Activated naive CD4-positive, alpha-beta T cell treated with anti-CD3 and anti-CD28 coated beads, Interleukin-2, amount 50 U/mL, for 24 hours (primary cell): ENCODE measurements at regions not wholly inside any gene's neighbourhood (a gene's known extent, or its start where the extent isn't known, plus 50 kb on each side); places are given as distances from the start of the nearest gene placed in this dataset.

Source experiments
- H3K27ac Mint-ChIP-seq: one replicate; pipeline ENCODE4 v1.8.0; 2021; ENCODE audit warnings: mild to moderate bottlenecking, mixed read lengths
- H3K27me3 Mint-ChIP-seq: one replicate; pipeline ENCODE4 v1.8.0; 2021; ENCODE audit warnings: mixed read lengths
- H3K36me3 Mint-ChIP-seq: one replicate; pipeline ENCODE4 v1.8.0; 2021; ENCODE audit warnings: mixed read lengths
- H3K4me1 Mint-ChIP-seq: one replicate; pipeline ENCODE4 v1.8.0; 2021; ENCODE audit warnings: mixed read lengths
- H3K4me3 Mint-ChIP-seq: one replicate; pipeline ENCODE4 v1.8.0; 2021; ENCODE audit warnings: mild to moderate bottlenecking, mixed read lengths
- H3K9me3 Mint-ChIP-seq: one replicate; pipeline ENCODE4 v1.8.0; 2021; ENCODE audit warnings: mixed read lengths

- Mint-ChIP-seq H3K9me3 (peaks cover 17% of the 10 kb centered on the region), H3K27me3 (peaks cover 7% of the 10 kb centered on the region), H3K36me3 (no peaks in the 10 kb centered on the region), H3K4me1 (peaks cover 4% of the 10 kb centered on the region), H3K4me3 (no peak overlapping the region), H3K27ac (peak overlapping the region; percentile 53)
Measured at GRCh38 chr2:151111599-151112278, 149.9 kb downstream of the RBM43 start.

DNA sequence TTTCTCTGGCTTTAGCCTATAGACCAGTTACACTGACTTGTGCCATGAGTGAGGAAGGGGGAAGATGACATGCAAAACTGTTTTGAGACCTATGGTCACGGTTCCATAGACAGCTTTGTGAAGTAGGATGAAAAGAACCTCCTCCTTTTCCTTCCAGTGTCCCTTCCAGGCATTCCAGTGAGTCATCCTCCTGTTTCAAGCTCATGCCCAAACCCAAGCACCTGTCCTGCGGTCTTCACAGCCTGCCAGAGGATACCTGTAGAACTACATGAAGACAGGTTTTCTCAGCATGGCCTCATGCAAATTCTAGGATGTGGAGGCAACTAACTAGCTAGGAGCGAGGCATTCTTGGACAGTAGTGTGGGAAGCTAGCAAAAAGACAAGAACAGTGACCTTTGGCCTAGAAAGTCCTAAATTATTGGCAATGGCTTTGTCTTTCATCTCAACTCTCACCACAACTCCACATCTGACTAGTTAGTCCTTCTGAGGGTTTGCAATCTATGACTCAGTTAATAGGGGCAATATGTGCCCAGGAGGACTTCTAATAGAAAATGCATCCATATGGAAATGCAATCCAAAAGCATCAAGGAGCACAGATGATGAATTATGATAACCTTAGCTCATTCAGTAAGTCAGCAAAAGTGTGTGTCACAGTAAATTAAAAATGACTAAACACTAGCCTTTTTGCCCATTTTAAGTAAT is 154.7 kb downstream of the RBM43 start:
- Mint-ChIP-seq H3K4me3 (no peak overlapping the region), H3K4me1 (peaks cover 4% of the 10 kb centered on the region), H3K27me3 (peaks cover 3% of the 10 kb centered on the region), H3K27ac (no peak overlapping the region), H3K36me3 (no peaks in the 10 kb centered on the region), H3K9me3 (peaks cover 17% of the 10 kb centered on the region)

DNA sequence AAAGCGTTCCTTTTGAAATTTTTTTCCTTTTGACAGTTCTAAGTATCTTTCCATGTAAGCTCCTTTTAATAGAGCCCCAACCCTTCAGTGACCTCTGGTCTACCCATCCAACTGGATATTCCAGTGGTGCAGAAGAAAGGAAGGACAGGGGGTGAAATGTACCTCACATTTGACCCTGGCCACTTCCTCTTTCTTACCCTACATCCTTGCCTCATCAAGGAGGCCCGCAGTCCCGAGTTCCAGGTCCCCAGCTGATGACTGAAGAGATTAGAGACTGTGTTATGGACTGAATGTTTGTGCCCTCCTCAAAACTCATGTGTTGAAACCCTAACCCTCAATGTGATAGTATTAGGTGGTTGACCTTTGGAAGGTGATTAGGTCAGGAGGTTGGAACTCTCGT is 158.1 kb downstream of the RBM43 start:
- no peaks in the 10 kb centered on the region for H3K4me1 Mint-ChIP-seq
- H3K9me3 Mint-ChIP-seq: peaks cover 5% of the 10 kb centered on the region
- H3K27me3 Mint-ChIP-seq: no peaks in the 10 kb centered on the region
- no peak overlapping the region for H3K27ac Mint-ChIP-seq
- H3K4me3 Mint-ChIP-seq: no peak overlapping the region
- no peaks in the 10 kb centered on the region for H3K36me3 Mint-ChIP-seq

GRCh38 chr2:151102226-151102625 is 159.4 kb downstream of the RBM43 start:
- H3K27ac Mint-ChIP-seq: no peak overlapping the region

GRCh38 chr2:151098841-151099240 is 162.8 kb downstream of the RBM43 start:
- Mint-ChIP-seq H3K9me3 (no peaks in the 10 kb centered on the region), H3K27ac (no peak overlapping the region), H3K27me3 (no peaks in the 10 kb centered on the region), H3K4me1 (peaks cover 18% of the 10 kb centered on the region), H3K36me3 (no peaks in the 10 kb centered on the region), H3K4me3 (no peak overlapping the region)

More at GRCh38 chr2:151102226-151102625, 159.4 kb downstream of the RBM43 start:
- Mint-ChIP-seq H3K36me3 (no peaks in the 10 kb centered on the region), H3K9me3 (no peaks in the 10 kb centered on the region), H3K4me1 (no peaks in the 10 kb centered on the region), H3K4me3 (no peak overlapping the region), H3K27me3 (no peaks in the 10 kb centered on the region)

DNA sequence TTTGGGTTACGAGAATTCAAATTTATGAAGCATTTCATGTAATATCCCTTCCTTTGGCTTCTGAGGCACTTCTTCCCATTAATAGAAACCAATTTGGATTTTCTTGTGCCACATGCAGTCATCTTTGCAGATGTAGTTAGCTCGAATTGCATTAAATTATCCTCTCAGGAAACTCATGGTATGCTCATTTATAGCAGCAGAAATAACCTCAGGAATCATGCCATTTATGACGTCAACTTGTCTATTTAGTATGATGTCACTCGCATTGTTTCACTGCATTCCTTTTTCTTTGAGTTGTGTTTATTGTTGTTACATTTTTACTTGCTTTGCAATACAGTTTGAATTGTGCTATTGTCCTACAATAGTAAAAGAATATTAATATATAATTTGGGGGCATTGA is 163.8 kb downstream of the RBM43 start:
- no peaks in the 10 kb centered on the region for H3K27me3 Mint-ChIP-seq
- no peak overlapping the region for H3K27ac Mint-ChIP-seq
- H3K4me3 Mint-ChIP-seq: no peak overlapping the region
- H3K9me3 Mint-ChIP-seq: no peaks in the 10 kb centered on the region
- H3K4me1 Mint-ChIP-seq: peaks cover 18% of the 10 kb centered on the region
- no peaks in the 10 kb centered on the region for H3K36me3 Mint-ChIP-seq

- no peak overlapping the region for H3K4me3 Mint-ChIP-seq
- H3K9me3 Mint-ChIP-seq: no peaks in the 10 kb centered on the region
Measured at GRCh38 chr2:151097128-151097527, 164.5 kb downstream of the RBM43 start.

DNA sequence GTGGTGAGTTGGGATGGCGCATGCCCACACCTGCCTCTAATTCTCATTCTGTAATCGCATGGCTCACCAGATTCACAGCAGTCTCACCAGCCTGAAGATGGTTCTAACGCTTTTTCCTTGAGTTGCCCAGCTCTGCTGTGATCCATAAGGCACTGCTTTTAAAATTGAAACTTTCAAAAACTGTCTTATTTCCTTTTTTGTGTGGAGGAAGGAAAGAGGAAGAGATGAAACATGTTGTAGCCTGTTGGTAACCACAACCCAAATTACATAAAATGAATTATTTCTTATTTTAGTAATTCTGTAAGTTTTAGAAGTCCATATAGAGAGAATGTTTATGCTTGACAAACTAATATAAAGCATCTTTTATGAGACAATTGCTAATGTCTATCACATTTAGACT is 165.4 kb downstream of the RBM43 start:
- H3K9me3 Mint-ChIP-seq: no peaks in the 10 kb centered on the region
- no peak overlapping the region for H3K4me3 Mint-ChIP-seq
- no peak overlapping the region for H3K27ac Mint-ChIP-seq
- H3K4me1 Mint-ChIP-seq: peaks cover 18% of the 10 kb centered on the region
- no peaks in the 10 kb centered on the region for H3K27me3 Mint-ChIP-seq
- H3K36me3 Mint-ChIP-seq: no peaks in the 10 kb centered on the region

More at GRCh38 chr2:151097128-151097527, 164.5 kb downstream of the RBM43 start:
- no peak overlapping the region for H3K27ac Mint-ChIP-seq
- peaks cover 18% of the 10 kb centered on the region for H3K4me1 Mint-ChIP-seq
- no peaks in the 10 kb centered on the region for H3K27me3 Mint-ChIP-seq
- H3K36me3 Mint-ChIP-seq: no peaks in the 10 kb centered on the region

DNA sequence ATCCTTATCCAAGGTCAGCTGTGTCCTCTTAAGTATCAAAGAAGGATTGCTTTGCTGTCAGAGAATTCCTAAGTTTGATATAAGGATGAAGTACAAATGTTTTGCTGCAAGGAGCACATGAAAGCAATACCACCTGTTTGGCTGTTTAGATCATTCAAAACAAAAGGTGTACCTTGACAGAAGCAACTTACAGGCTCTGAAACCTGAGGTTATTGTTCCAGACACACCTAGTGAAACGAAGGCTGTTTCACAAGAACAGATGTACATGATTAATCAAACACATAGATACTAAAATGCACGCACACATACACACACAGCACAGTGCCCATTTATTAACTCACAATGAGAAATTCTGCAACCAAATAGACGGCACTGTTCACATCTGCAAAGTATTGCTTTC is 166.2 kb downstream of the RBM43 start:
- Mint-ChIP-seq H3K4me1 (peaks cover 18% of the 10 kb centered on the region), H3K9me3 (no peaks in the 10 kb centered on the region), H3K4me3 (no peak overlapping the region), H3K27me3 (no peaks in the 10 kb centered on the region), H3K36me3 (no peaks in the 10 kb centered on the region), H3K27ac (no peak overlapping the region)

DNA sequence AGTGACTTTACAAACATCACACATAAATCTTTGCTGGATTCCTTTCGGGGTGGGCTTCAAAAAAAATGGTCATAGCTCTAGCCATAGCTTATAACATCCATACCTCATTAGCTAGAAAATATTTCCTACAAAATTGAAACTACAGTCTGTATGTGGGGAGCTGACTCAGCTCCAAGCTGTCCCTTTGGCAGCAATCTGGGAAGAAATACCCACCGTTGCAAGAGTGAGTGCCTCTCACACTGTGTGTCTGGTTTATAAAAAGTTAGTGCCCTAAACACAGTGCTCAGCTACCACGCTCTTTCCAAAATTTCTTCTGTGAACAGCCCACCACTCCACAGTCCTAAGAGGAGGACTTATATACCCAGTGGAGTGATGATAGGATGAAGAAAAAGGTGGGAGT is 170.1 kb downstream of the RBM43 start:
- Mint-ChIP-seq H3K9me3 (no peaks in the 10 kb centered on the region), H3K36me3 (no peaks in the 10 kb centered on the region), H3K27ac (no peak overlapping the region), H3K4me1 (peaks cover 17% of the 10 kb centered on the region), H3K27me3 (no peaks in the 10 kb centered on the region), H3K4me3 (no peak overlapping the region)

GRCh38 chr2:151087377-151087776 is 174.3 kb downstream of the RBM43 start:
- H3K4me1 Mint-ChIP-seq: peaks cover 35% of the 10 kb centered on the region
- H3K27me3 Mint-ChIP-seq: no peaks in the 10 kb centered on the region
- no peaks in the 10 kb centered on the region for H3K9me3 Mint-ChIP-seq
- no peak overlapping the region for H3K27ac Mint-ChIP-seq
- H3K36me3 Mint-ChIP-seq: no peaks in the 10 kb centered on the region
- no peak overlapping the region for H3K4me3 Mint-ChIP-seq

DNA sequence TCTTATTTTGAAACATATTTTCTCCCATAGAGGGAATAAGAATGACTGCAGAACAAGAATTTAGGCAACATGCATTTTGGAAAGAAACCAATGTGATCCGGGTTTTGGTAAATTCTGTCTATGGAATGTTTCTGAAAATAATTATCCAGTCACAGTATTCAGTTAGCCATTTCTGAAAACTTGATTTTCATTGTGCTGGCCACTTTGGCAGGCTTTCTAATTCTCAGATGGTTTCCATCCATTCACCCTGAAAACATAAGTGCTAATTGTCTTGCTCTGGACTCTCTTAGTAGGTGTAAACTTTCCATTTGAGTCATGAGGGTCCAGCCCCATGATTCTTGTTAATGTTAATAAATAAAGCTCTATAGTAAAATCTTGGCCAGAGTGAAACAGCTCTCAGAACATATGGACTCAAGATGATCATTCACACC is 176.5 kb downstream of the RBM43 start:
- Mint-ChIP-seq H3K4me1 (peaks cover 35% of the 10 kb centered on the region), H3K4me3 (no peak overlapping the region), H3K27ac (no peak overlapping the region), H3K36me3 (no peaks in the 10 kb centered on the region), H3K9me3 (no peaks in the 10 kb centered on the region), H3K27me3 (no peaks in the 10 kb centered on the region)

GRCh38 chr2:151083856-151084795 is 177.5 kb downstream of the RBM43 start:
- Mint-ChIP-seq H3K27ac (peak overlapping the region; percentile 86), H3K27me3 (no peaks in the 10 kb centered on the region), H3K4me1 (peaks cover 35% of the 10 kb centered on the region), H3K9me3 (no peaks in the 10 kb centered on the region), H3K4me3 (peak overlapping the region; percentile 24), H3K36me3 (no peaks in the 10 kb centered on the region)

GRCh38 chr2:151078889-151079288 is 182.8 kb downstream of the RBM43 start:
- H3K27me3 Mint-ChIP-seq: no peaks in the 10 kb centered on the region
- peaks cover 8% of the 10 kb centered on the region for H3K9me3 Mint-ChIP-seq
- no peak overlapping the region for H3K4me3 Mint-ChIP-seq
- H3K27ac Mint-ChIP-seq: no peak overlapping the region
- H3K36me3 Mint-ChIP-seq: peaks cover 6% of the 10 kb centered on the region
- H3K4me1 Mint-ChIP-seq: peaks cover 14% of the 10 kb centered on the region

GRCh38 chr2:151071906-151072305 is 189.8 kb downstream of the RBM43 start:
- Mint-ChIP-seq H3K4me3 (no peak overlapping the region), H3K36me3 (no peaks in the 10 kb centered on the region), H3K27ac (no peak overlapping the region), H3K4me1 (no peaks in the 10 kb centered on the region), H3K27me3 (peaks cover 5% of the 10 kb centered on the region), H3K9me3 (peaks cover 4% of the 10 kb centered on the region)

DNA sequence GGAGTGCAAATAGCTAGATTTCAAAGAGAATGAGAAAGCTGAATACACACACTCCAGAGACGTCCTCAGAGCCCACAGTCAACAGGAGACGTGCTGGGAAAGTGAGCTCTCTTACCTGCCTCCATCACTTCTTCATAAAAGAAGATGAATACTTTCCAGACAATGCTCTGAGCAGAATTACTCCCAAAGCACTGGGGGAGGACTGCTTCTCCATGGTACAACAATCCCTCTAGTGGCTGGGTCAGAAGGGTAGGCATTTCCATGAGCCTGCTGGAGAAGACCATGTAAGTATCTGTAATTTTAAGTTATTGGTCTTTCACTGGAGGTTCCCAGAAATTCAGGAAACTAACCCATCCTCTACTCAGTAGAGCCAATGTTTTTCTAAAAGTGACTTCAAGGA is 190.3 kb downstream of the RBM43 start:
- Mint-ChIP-seq H3K36me3 (no peaks in the 10 kb centered on the region), H3K4me1 (no peaks in the 10 kb centered on the region)

More for the DNA sequence above, 190.3 kb downstream of the RBM43 start:
- no peak overlapping the region for H3K4me3 Mint-ChIP-seq
- peaks cover 5% of the 10 kb centered on the region for H3K27me3 Mint-ChIP-seq
- peaks cover 4% of the 10 kb centered on the region for H3K9me3 Mint-ChIP-seq
- no peak overlapping the region for H3K27ac Mint-ChIP-seq
